ENCODE measurements at regions not wholly inside any gene's neighbourhood (a gene's known extent, or its start where the extent isn't known, plus 50 kb on each side); places are given as distances from the start of the nearest gene placed in this dataset.

- POLR2A ChIA-PET, result no interaction called here
- intact Hi-C loops (cut with micrococcal nuclease), result no loop called here
- H3K4me1 Mint-ChIP-seq, result no peaks in the 10 kb centered on the region
- CTCF ChIA-PET, result no interaction called here
- ATAC-seq (ENCODE audit: low read depth) (no peak), DNase-seq (no peak)
- no peak overlapping the region for H3K4me3 Mint-ChIP-seq
- no peak for TF ChIP-seq CTCF (IDR thresholded peaks at IDR 0.05)
- no peaks in the 10 kb centered on the region for H3K9me3 Mint-ChIP-seq
- no peak overlapping the region for H3K27ac Mint-ChIP-seq
- H3K27me3 Mint-ChIP-seq, result peaks cover 2% of the 10 kb centered on the region
- no peaks in the 10 kb centered on the region for H3K36me3 Mint-ChIP-seq (ENCODE audit: low read depth)
Measured at GRCh38 chr6:100269189-100269588, 195.5 kb downstream of the SIM1 start.

DNA sequence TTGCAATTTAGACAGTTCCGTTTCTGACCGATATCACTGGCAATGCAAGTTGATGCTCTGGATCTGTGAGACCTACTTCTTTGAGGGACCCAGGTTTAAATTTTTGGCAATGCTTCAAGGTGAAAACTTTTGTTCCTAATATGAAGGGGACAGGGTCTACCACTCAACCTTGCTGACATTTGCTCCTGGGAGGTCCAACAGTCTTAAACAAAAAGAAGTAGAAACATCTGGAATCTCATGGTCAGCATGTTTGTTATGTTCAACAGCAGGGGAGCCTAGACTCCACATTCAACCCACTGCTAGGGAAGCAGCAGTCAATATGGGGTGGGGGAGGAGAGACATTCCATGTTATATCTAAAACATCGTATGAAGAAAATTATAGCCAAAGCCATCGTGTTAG is 196.4 kb downstream of the SIM1 start:
- intact Hi-C loops (cut with micrococcal nuclease), result no loop called here
- Mint-ChIP-seq H3K4me1 (no peaks in the 10 kb centered on the region), H3K4me3 (no peak overlapping the region), H3K27ac (no peak overlapping the region), H3K27me3 (peaks cover 2% of the 10 kb centered on the region), H3K9me3 (no peaks in the 10 kb centered on the region), H3K36me3 (ENCODE audit: low read depth) (no peaks in the 10 kb centered on the region)
- POLR2A ChIA-PET, result no interaction called here
- CTCF ChIA-PET, result no interaction called here
- TF ChIP-seq CTCF (IDR thresholded peaks at IDR 0.05), result no peak
- no peak for ATAC-seq (ENCODE audit: low read depth)
- DNase-seq, result no peak

- no peak for TF ChIP-seq CTCF (IDR thresholded peaks at IDR 0.05)
- H3K9me3 Mint-ChIP-seq, result no peaks in the 10 kb centered on the region
- intact Hi-C loops (cut with micrococcal nuclease), result no loop called here
- no peak overlapping the region for H3K27ac Mint-ChIP-seq
- no peaks in the 10 kb centered on the region for H3K36me3 Mint-ChIP-seq (ENCODE audit: low read depth)
- H3K4me3 Mint-ChIP-seq, result no peak overlapping the region
- peaks cover 2% of the 10 kb centered on the region for H3K27me3 Mint-ChIP-seq
- DNase-seq, result no peak
- ATAC-seq (ENCODE audit: low read depth), result no peak
- POLR2A ChIA-PET, result no interaction called here
- CTCF ChIA-PET, result no interaction called here
- no peaks in the 10 kb centered on the region for H3K4me1 Mint-ChIP-seq
Measured at GRCh38 chr6:100267721-100268123, 197.0 kb downstream of the SIM1 start.

- ATAC-seq (ENCODE audit: low read depth) (no peak), DNase-seq (no peak)
- H3K27ac Mint-ChIP-seq, result no peak overlapping the region
- ChIA-PET POLR2A (no interaction called here), CTCF (no interaction called here)
- H3K9me3 Mint-ChIP-seq, result no peaks in the 10 kb centered on the region
- no peak for TF ChIP-seq CTCF (IDR thresholded peaks at IDR 0.05)
- H3K27me3 Mint-ChIP-seq, result peaks cover 2% of the 10 kb centered on the region
- H3K4me1 Mint-ChIP-seq, result no peaks in the 10 kb centered on the region
- no peak overlapping the region for H3K4me3 Mint-ChIP-seq
- H3K36me3 Mint-ChIP-seq (ENCODE audit: low read depth), result no peaks in the 10 kb centered on the region
- intact Hi-C loops (cut with micrococcal nuclease), result no loop called here
Measured at GRCh38 chr6:100266494-100267401, 198.0 kb downstream of the SIM1 start.

DNA sequence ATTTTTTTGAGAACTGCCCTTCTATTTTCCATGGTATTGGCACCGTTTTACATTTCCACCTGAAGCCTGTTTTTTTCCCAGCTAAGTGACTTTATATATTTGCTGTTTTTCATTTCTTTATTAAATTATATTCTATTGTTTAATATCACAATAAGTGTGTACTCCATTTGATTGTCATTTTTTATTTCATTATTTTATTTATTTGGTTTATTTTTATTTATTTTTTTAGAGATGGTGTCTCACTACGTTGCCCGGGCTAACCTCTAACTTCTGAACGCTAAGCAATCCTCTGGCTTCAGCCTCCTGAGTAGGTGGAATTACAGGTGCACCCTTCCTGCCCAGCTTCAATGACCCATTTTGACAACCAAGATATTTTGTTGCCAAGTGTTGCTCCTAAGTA is 202.6 kb downstream of the SIM1 start:
- Mint-ChIP-seq H3K4me3 (no peak overlapping the region), H3K36me3 (ENCODE audit: low read depth) (no peaks in the 10 kb centered on the region), H3K27me3 (no peaks in the 10 kb centered on the region), H3K27ac (no peak overlapping the region), H3K9me3 (no peaks in the 10 kb centered on the region), H3K4me1 (peaks cover 1% of the 10 kb centered on the region)
- ChIA-PET CTCF (no interaction called here), POLR2A (no interaction called here)
- TF ChIP-seq CTCF (IDR thresholded peaks at IDR 0.05), result no peak
- no peak for DNase-seq
- intact Hi-C loops (cut with micrococcal nuclease), result no loop called here
- ATAC-seq (ENCODE audit: low read depth), result no peak

Measured in activated B cell treated with CpG ODN at 0.5 μM for 24 hours (primary cell).